Activated CD4-positive, alpha-beta memory T cell treated with anti-CD3 and anti-CD28 coated beads for 36 hours (primary cell): ENCODE measurements at regions not wholly inside any gene's neighbourhood (a gene's known extent, or its start where the extent isn't known, plus 50 kb on each side); places are given as distances from the start of the nearest gene placed in this dataset.

Experiments used
- CTCF ChIA-PET: fragments of 350-600 bp; sonication (Branson Sonifier 250); formaldehyde crosslinking; loops from one replicate; lab custom pipeline; 2021; ENCODE audit warnings: antibody characterized with exemption, inconsistent platforms; lab: Charles Lee
- POLR2A ChIA-PET: fragments of 350-600 bp; sonication (Branson Sonifier 250); formaldehyde crosslinking; loops from one replicate; lab custom pipeline; 2021; ENCODE audit warnings: antibody characterized with exemption; lab: Charles Lee
- DNase-seq: peaks from one replicate; pipeline ENCODE4 v3.0.0-alpha.2; 2020
- H3K27ac Mint-ChIP-seq: one replicate; pipeline ENCODE4 v1.8.0; 2021; ENCODE audit warnings: mixed read lengths
- H3K27me3 Mint-ChIP-seq: one replicate; pipeline ENCODE4 v1.8.0; 2021; ENCODE audit warnings: mixed read lengths
- H3K36me3 Mint-ChIP-seq: one replicate; pipeline ENCODE4 v1.8.0; 2021; ENCODE audit warnings: mixed read lengths
- H3K4me1 Mint-ChIP-seq: one replicate; pipeline ENCODE4 v1.8.0; 2021; ENCODE audit warnings: low read depth, mixed read lengths
- H3K4me3 Mint-ChIP-seq: one replicate; pipeline ENCODE4 v1.8.0; 2021; ENCODE audit warnings: mild to moderate bottlenecking, mixed read lengths
- H3K9me3 Mint-ChIP-seq: one replicate; pipeline ENCODE4 v1.8.0; 2021; ENCODE audit warnings: mixed read lengths
- intact Hi-C: fragments of 100-400 bp; cut with micrococcal nuclease; formaldehyde crosslinking; loops from one replicate; pipeline ENCODE4 v1.15.1; 2023

GRCh38 chr7:25847336-25848070 is 304.5 kb upstream of the NFE2L3 start:
- ChIA-PET POLR2A (no interaction called here), CTCF (interaction anchor here (0.8 to 0.9 kb wide), 3 partner anchors 8 to 588 kb away, joined by 3 read pairs; no protein-coding TSS in a partner anchor)
- Mint-ChIP-seq H3K27me3 (peaks cover 37% of the 10 kb centered on the region), H3K4me1 (peaks cover 4% of the 10 kb centered on the region), H3K9me3 (no peaks in the 10 kb centered on the region), H3K4me3 (no peak overlapping the region), H3K36me3 (peaks cover 2% of the 10 kb centered on the region), H3K27ac (no peak overlapping the region)
- DNase-seq, result no peak
- intact Hi-C loops, result no loop called here

- H3K27ac Mint-ChIP-seq, result no peak overlapping the region
- DNase-seq, result no peak
- intact Hi-C loops, result loop anchor here (2.0 kb wide), 1 partner anchor 459 kb away; no protein-coding TSS in a partner anchor
- CTCF ChIA-PET, result interaction anchor here (0.6 to 3.4 kb wide), 3 partner anchors 284 to 751 kb away, joined by 3 to 26 read pairs (median 4); no protein-coding TSS in a partner anchor
- no peaks in the 10 kb centered on the region for H3K9me3 Mint-ChIP-seq
- no peak overlapping the region for H3K4me3 Mint-ChIP-seq
- peaks cover 8% of the 10 kb centered on the region for H3K4me1 Mint-ChIP-seq
- peaks cover 2% of the 10 kb centered on the region for H3K36me3 Mint-ChIP-seq
- POLR2A ChIA-PET, result no interaction called here
- H3K27me3 Mint-ChIP-seq, result peaks cover 48% of the 10 kb centered on the region
Observed at GRCh38 chr7:25849500-25850184, 302.4 kb upstream of the NFE2L3 start.

DNA sequence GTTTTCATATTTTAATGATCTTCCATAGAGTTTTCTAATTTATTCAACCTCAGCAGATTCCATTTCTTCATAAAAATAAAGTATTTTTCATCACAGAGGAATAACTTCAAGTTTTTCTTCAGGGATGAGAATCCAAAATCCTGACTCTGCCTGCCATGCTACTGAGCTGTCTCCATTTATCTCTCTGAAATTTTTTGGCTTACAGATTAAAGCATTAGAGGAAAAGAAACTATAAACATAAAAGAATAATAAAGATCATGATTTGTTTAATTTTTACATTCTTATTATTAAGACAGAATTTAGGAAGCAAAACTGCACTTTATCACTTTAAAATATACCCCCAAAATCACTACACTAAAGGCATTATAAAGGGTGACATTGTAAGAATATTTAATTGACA is 301.8 kb upstream of the NFE2L3 start:
- Mint-ChIP-seq H3K36me3 (peaks cover 2% of the 10 kb centered on the region), H3K4me1 (peaks cover 11% of the 10 kb centered on the region), H3K9me3 (no peaks in the 10 kb centered on the region), H3K4me3 (no peak overlapping the region), H3K27me3 (peaks cover 52% of the 10 kb centered on the region), H3K27ac (no peak overlapping the region)
- CTCF ChIA-PET, result interaction anchor here (3.4 kb wide), 1 partner anchor 284 kb away, joined by 26 read pairs; no protein-coding TSS in a partner anchor
- no peak for DNase-seq
- POLR2A ChIA-PET, result no interaction called here
- intact Hi-C loops, result loop anchor here (2.0 kb wide), 1 partner anchor 459 kb away; no protein-coding TSS in a partner anchor

- H3K4me1 Mint-ChIP-seq, result peaks cover 11% of the 10 kb centered on the region
- H3K9me3 Mint-ChIP-seq, result no peaks in the 10 kb centered on the region
- DNase-seq, result no peak
- CTCF ChIA-PET, result interaction anchor here (0.9 to 3.4 kb wide), 4 partner anchors 11 to 285 kb away, joined by 3 to 26 read pairs (median 6); no protein-coding TSS in a partner anchor
- intact Hi-C loops, result loop anchor here (2.0 kb wide), 1 partner anchor 460 kb away; no protein-coding TSS in a partner anchor
- H3K4me3 Mint-ChIP-seq, result no peak overlapping the region
- H3K36me3 Mint-ChIP-seq, result peaks cover 5% of the 10 kb centered on the region
- POLR2A ChIA-PET, result no interaction called here
- peaks cover 51% of the 10 kb centered on the region for H3K27me3 Mint-ChIP-seq
- no peak overlapping the region for H3K27ac Mint-ChIP-seq
Observed at GRCh38 chr7:25850735-25851134, 301.3 kb upstream of the NFE2L3 start.

DNA sequence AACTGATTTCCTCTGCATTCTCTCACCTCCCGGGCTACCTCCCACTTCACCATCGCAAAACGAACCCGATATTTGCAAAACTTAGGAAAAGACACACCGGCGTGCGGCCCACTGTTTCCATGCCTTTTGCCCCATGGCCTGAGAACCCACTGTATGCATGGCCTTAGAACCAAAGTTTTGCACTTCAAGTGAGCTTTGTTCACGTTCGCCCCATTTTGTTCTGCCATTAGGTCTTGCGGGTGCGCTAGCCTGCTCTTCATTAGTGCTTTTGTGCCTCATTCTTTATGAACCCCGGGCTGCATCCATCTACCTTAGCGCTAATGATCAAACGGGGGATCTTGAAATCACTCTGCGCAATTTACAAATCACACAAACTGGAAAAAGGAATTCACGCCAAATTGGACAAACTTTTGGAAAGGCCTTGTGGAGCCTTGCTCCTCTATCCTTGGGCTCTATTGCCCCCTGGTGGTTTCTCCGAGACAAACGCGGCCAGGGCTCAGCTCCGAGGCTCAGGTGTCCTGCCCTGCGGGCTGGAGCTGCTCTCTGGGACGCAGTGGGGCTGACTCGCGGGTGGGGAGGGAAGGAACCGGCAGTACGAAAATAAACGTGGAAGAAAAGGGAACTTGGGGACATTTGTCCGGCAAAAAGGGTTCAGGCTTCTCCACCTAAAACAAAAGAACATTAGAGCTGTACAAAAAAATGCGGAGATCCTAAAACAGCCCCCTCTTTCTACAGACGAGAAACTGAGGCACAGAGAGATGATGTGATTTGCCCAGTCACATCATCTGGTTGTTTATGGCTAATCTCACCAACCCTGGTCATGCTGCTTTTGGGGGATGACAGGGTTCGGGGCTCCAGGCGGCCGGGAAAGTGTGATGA is 300.4 kb upstream of the NFE2L3 start:
- POLR2A ChIA-PET, result no interaction called here
- Mint-ChIP-seq H3K4me1 (peaks cover 11% of the 10 kb centered on the region), H3K4me3 (peak overlapping the region; percentile 65), H3K27me3 (peaks cover 51% of the 10 kb centered on the region), H3K36me3 (peaks cover 5% of the 10 kb centered on the region), H3K9me3 (no peaks in the 10 kb centered on the region), H3K27ac (no peak overlapping the region)
- DNase-seq, result peak; percentile 78
- intact Hi-C loops, result loop anchor here (1.0 to 2.0 kb wide), 2 partner anchors 285 to 461 kb away; no protein-coding TSS in a partner anchor
- CTCF ChIA-PET, result interaction anchor here (0.6 to 3.4 kb wide), 15 partner anchors 9 to 1344 kb away, joined by 3 to 26 read pairs (median 4); no protein-coding TSS in a partner anchor

GRCh38 chr7:25852211-25852938 is 299.6 kb upstream of the NFE2L3 start:
- ChIA-PET CTCF (interaction anchor here (0.6 to 3.4 kb wide), 15 partner anchors 9 to 1343 kb away, joined by 3 to 26 read pairs (median 4); no protein-coding TSS in a partner anchor), POLR2A (no interaction called here)
- Mint-ChIP-seq H3K9me3 (no peaks in the 10 kb centered on the region), H3K27ac (no peak overlapping the region), H3K27me3 (peaks cover 51% of the 10 kb centered on the region), H3K4me3 (peak overlapping the region; percentile 65), H3K4me1 (peaks cover 11% of the 10 kb centered on the region), H3K36me3 (peaks cover 5% of the 10 kb centered on the region)
- no peak for DNase-seq
- intact Hi-C loops, result loop anchor here (1.0 kb wide), 1 partner anchor 286 kb away; no protein-coding TSS in a partner anchor

GRCh38 chr7:25852939-25853271 is 299.1 kb upstream of the NFE2L3 start:
- Mint-ChIP-seq H3K27me3 (peaks cover 48% of the 10 kb centered on the region), H3K4me3 (no peak overlapping the region), H3K36me3 (peaks cover 5% of the 10 kb centered on the region), H3K27ac (no peak overlapping the region), H3K9me3 (no peaks in the 10 kb centered on the region), H3K4me1 (peaks cover 11% of the 10 kb centered on the region)
- intact Hi-C loops, result loop anchor here (1.0 kb wide), 1 partner anchor 287 kb away; no protein-coding TSS in a partner anchor
- CTCF ChIA-PET, result interaction anchor here (0.7 to 3.4 kb wide), 3 partner anchors 45 to 595 kb away, joined by 3 to 26 read pairs (median 6); no protein-coding TSS in a partner anchor
- POLR2A ChIA-PET, result no interaction called here
- DNase-seq, result no peak

DNA sequence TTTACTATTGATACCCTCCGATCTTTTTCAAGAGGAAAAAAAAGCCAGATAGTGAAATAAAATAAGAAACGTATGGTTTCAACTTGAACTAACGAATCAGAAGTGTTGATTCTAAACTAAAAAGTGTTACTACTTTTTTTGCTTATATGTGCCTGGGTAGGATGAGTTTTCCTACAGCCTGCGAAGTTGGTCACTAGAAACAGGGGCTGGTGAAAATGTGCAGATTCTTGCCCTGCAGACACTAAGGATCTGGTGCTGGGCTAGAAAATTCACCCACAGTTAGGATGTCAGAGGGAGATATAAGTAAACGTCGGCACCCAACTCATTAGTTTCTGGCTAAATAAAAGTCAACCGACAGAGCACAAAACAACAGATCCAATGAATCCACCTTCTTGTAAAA is 298.7 kb upstream of the NFE2L3 start:
- Mint-ChIP-seq H3K27ac (no peak overlapping the region), H3K4me1 (peaks cover 11% of the 10 kb centered on the region), H3K4me3 (no peak overlapping the region), H3K36me3 (peaks cover 5% of the 10 kb centered on the region), H3K27me3 (peaks cover 47% of the 10 kb centered on the region), H3K9me3 (no peaks in the 10 kb centered on the region)
- POLR2A ChIA-PET, result no interaction called here
- no peak for DNase-seq
- intact Hi-C loops, result no loop called here
- CTCF ChIA-PET, result interaction anchor here (1.7 to 3.4 kb wide), 2 partner anchors 12 to 287 kb away, joined by 9 to 26 read pairs; no protein-coding TSS in a partner anchor

DNA sequence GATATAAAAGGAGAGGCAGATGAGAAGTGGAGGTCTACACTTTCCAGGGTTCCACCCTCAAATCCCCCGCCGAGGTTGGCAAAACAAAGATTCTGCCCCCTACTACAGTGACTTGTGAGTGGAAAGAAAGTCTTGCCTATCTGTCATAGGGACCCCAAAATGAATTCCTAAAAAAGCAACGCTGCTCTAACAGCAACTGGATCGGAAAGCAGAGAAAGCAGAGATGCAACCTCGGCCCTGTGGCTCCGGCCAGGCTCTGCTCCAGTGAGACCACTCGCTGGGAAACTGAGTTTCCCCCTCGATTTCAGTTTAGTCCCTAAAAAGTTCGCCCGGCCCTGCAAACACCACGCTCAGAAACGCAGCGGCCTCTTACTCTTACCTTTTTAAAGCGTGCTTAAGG is 297.9 kb upstream of the NFE2L3 start:
- ChIA-PET CTCF (interaction anchor here (0.7 to 1.7 kb wide), 4 partner anchors 11 to 595 kb away, joined by 3 to 9 read pairs (median 3); no protein-coding TSS in a partner anchor), POLR2A (no interaction called here)
- Mint-ChIP-seq H3K9me3 (no peaks in the 10 kb centered on the region), H3K4me1 (peaks cover 11% of the 10 kb centered on the region), H3K27me3 (peaks cover 51% of the 10 kb centered on the region), H3K36me3 (peaks cover 5% of the 10 kb centered on the region), H3K4me3 (no peak overlapping the region), H3K27ac (no peak overlapping the region)
- no peak for DNase-seq
- intact Hi-C loops, result loop anchor here (1.0 kb wide), 2 partner anchors 8 to 595 kb away; no protein-coding TSS in a partner anchor

DNA sequence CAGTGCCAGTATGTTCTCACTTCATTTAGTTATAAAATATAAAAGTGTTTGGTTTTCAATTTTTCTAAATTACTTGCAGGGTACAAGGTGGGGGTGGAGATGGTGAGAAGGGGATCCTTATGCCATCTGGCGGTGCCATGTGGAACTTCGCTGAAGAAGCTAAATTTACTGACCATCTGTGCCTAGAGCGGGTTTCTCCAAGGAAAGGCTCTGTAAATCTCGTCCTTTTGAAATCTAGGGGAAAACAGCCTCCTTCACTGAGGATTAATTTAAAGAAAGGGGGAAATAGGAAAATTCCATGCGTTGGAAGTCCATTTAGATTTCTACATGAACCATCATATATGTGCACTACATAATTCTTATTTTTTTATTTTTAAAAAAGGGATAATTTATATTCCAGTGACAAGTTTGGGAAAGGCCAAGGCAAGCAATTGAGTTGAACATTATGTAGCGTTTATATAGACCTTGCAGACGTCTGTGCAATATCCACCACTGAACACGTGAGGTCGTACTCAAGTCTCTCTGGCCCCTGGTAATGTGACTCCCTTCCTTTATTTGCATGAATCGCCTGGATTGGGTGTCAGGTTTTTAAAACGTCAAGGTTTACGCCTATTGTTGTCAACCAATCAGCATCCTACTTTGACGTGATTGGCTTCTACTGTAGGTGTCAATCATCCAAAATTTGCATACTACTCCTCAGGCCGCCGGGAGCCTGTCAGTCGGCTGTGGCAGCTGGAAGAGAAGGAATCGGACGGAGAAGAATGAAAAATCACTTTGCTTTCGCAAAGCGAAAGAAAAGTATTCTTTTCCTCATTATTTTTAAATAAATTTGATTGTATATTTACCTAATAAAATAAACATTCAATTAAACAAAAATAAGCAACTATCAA is 297.1 kb upstream of the NFE2L3 start:
- no peak overlapping the region for H3K27ac Mint-ChIP-seq
- peaks cover 11% of the 10 kb centered on the region for H3K4me1 Mint-ChIP-seq
- POLR2A ChIA-PET, result no interaction called here
- peaks cover 56% of the 10 kb centered on the region for H3K27me3 Mint-ChIP-seq
- CTCF ChIA-PET, result interaction anchor here (0.6 to 1.7 kb wide), 5 partner anchors 10 to 596 kb away, joined by 3 to 9 read pairs (median 3); no protein-coding TSS in a partner anchor
- H3K36me3 Mint-ChIP-seq, result peaks cover 6% of the 10 kb centered on the region
- peak; percentile 67 for DNase-seq
- no peak overlapping the region for H3K4me3 Mint-ChIP-seq
- H3K9me3 Mint-ChIP-seq, result peaks cover 5% of the 10 kb centered on the region
- intact Hi-C loops, result loop anchor here (1.0 to 5.0 kb wide), 3 partner anchors 7 to 1322 kb away; no protein-coding TSS in a partner anchor
